ENCODE measurements at regions not wholly inside any gene's neighbourhood (a gene's known extent, or its start where the extent isn't known, plus 50 kb on each side); places are given as distances from the start of the nearest gene placed in this dataset.

- TF ChIP-seq THYN1 (CRISPR knock-in tag; IDR thresholded peaks at IDR 0.05; ENCODE audit: borderline replicate concordance, low read depth): no peak
- TF ChIP-seq NFIC (IDR thresholded peaks at IDR 0.05; ENCODE audit: low read length): no peak
- TF ChIP-seq TBP (CRISPR knock-in tag; IDR thresholded peaks at IDR 0.05): no peak
- TF ChIP-seq ZSCAN25 (CRISPR knock-in tag; IDR thresholded peaks at IDR 0.05): no peak
- TF ChIP-seq FOXM1 (CRISPR knock-in tag; IDR thresholded peaks at IDR 0.05): no peak
- TF ChIP-seq ZBTB1 (CRISPR knock-in tag; IDR thresholded peaks at IDR 0.05; ENCODE audit: borderline replicate concordance): no peak
- TF ChIP-seq, protein P1, sequence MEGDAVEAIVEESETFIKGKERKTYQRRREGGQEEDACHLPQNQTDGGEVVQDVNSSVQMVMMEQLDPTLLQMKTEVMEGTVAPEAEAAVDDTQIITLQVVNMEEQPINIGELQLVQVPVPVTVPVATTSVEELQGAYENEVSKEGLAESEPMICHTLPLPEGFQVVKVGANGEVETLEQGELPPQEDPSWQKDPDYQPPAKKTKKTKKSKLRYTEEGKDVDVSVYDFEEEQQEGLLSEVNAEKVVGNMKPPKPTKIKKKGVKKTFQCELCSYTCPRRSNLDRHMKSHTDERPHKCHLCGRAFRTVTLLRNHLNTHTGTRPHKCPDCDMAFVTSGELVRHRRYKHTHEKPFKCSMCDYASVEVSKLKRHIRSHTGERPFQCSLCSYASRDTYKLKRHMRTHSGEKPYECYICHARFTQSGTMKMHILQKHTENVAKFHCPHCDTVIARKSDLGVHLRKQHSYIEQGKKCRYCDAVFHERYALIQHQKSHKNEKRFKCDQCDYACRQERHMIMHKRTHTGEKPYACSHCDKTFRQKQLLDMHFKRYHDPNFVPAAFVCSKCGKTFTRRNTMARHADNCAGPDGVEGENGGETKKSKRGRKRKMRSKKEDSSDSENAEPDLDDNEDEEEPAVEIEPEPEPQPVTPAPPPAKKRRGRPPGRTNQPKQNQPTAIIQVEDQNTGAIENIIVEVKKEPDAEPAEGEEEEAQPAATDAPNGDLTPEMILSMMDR (CRISPR knock-in tag; IDR thresholded peaks at IDR 0.05): no peak
These were observed 58.1 kb upstream of the UTY start for GRCh38 chrY:13537919-13538318.

Data from HepG2 (cell line).